ENCODE measurements at regions not wholly inside any gene's neighbourhood (a gene's known extent, or its start where the extent isn't known, plus 50 kb on each side); places are given as distances from the start of the nearest gene placed in this dataset.

DNA sequence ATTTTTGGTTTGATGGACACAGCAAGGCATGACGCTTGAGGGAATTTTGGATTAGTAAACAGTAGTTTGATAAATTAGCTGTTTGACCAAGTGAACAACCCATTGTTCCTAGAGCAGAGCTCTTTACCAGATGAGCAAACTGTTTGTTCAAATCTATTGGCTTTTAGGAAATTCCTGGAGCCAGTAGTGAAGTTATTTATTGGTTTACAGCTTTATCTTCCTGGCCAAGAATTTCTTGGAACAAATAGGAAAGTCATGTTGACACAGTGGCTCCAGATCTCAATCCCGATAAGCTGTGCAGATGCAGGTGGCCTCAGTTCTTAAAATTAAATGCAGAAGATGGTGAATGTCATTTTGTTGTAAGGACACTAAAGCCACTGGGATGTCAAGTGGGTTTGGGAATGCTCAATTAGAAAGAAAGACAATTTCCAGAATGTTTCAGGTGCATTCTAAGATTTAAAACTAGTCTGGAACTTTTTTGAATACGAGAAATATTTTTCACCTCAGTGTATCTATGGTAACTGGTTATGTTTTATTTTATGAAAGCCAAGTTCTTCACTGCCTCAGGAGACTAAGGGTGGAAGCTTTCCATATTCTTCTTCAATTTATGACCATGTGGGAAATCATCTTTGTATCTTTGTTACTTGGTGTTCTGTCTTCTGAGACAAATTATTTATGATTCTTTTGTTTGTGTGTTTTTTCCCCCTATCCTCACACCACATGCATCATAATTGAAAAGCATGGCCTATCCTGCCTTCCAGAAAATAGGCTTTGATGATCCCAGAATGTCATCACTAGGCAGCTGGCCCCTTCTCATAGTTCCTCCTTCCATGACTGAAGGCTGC lies 554.5 kb downstream of the STIM2 start:
- TF ChIP-seq POLR2AphosphoS5 (IDR thresholded peaks at IDR 0.05), result no peak
- TF ChIP-seq, protein P1, sequence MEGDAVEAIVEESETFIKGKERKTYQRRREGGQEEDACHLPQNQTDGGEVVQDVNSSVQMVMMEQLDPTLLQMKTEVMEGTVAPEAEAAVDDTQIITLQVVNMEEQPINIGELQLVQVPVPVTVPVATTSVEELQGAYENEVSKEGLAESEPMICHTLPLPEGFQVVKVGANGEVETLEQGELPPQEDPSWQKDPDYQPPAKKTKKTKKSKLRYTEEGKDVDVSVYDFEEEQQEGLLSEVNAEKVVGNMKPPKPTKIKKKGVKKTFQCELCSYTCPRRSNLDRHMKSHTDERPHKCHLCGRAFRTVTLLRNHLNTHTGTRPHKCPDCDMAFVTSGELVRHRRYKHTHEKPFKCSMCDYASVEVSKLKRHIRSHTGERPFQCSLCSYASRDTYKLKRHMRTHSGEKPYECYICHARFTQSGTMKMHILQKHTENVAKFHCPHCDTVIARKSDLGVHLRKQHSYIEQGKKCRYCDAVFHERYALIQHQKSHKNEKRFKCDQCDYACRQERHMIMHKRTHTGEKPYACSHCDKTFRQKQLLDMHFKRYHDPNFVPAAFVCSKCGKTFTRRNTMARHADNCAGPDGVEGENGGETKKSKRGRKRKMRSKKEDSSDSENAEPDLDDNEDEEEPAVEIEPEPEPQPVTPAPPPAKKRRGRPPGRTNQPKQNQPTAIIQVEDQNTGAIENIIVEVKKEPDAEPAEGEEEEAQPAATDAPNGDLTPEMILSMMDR (IDR thresholded peaks at IDR 0.05), result no peak
